Sigmoid colon (tissue), 3 donors: ENCODE measurements at regions not wholly inside any gene's neighbourhood (a gene's known extent, or its start where the extent isn't known, plus 50 kb on each side); places are given as distances from the start of the nearest gene placed in this dataset.
"Not testable (repeated sequence)": the region's sequence is repeated elsewhere in the genome, so short reads cannot be mapped to it uniquely, and the experiment has no call there.

Source experiments
- CTCF ChIP-seq, 4 experiments: fragments of 450-650 bp in 3 of 4; fragments of 200-600 bp in 1 of 4; IDR thresholded peaks; one replicate each; pipeline ENCODE4 v1.5.1; 2016 to 2019; ENCODE audit warnings: antibody characterized with exemption in 4 of 4, mild to moderate bottlenecking in 3 of 4, moderate library complexity in 2 of 4
- POLR2A ChIP-seq, 2 donors: fragments of 450-650 bp; IDR thresholded peaks; one replicate each; pipeline ENCODE4 v1.6.1; 2016; ENCODE audit warnings: antibody characterized with exemption in 2 of 2, mild to moderate bottlenecking in 2 of 2, moderate library complexity in 2 of 2

- TF ChIP-seq POLR2A, CTCF (IDR thresholded peaks at IDR 0.05): not testable (repeated sequence)
Observed at GRCh38 chr11:101218091-101218490, 88.5 kb upstream of the PGR start.
